Activated CD4-positive, alpha-beta memory T cell treated with anti-CD3 and anti-CD28 coated beads, Interleukin-2, amount 10 ng/mL, durations not matched to agents 7 days and 5 days (primary cell): ENCODE measurements at regions not wholly inside any gene's neighbourhood (a gene's known extent, or its start where the extent isn't known, plus 50 kb on each side); places are given as distances from the start of the nearest gene placed in this dataset.
"Not testable (repeated sequence)": the region's sequence is repeated elsewhere in the genome, so short reads cannot be mapped to it uniquely, and the experiment has no call there.

Experiments
- CTCF ChIA-PET: fragments of 350-600 bp; sonication (Branson Sonifier 250); formaldehyde crosslinking; loops from one replicate; lab custom pipeline; 2021; ENCODE audit warnings: antibody characterized with exemption, inconsistent platforms; lab: Charles Lee
- POLR2A ChIA-PET: fragments of 350-600 bp; sonication (Branson Sonifier 250); formaldehyde crosslinking; loops from one replicate; lab custom pipeline; 2021; ENCODE audit warnings: antibody characterized with exemption; lab: Charles Lee
- DNase-seq: peaks from one replicate; pipeline ENCODE4 v3.0.0-alpha.2; 2020
- H3K27ac Mint-ChIP-seq: one replicate; pipeline ENCODE4 v1.8.0; 2021; ENCODE audit warnings: mild to moderate bottlenecking, mixed read lengths
- H3K27me3 Mint-ChIP-seq: one replicate; pipeline ENCODE4 v1.8.0; 2021; ENCODE audit warnings: mixed read lengths
- H3K36me3 Mint-ChIP-seq: one replicate; pipeline ENCODE4 v1.8.0; 2021; ENCODE audit warnings: low read depth, mixed read lengths
- H3K4me1 Mint-ChIP-seq: one replicate; pipeline ENCODE4 v1.8.0; 2021; ENCODE audit warnings: mixed read lengths
- H3K4me3 Mint-ChIP-seq: one replicate; pipeline ENCODE4 v1.8.0; 2021; ENCODE audit warnings: mild to moderate bottlenecking, mixed read lengths
- H3K9me3 Mint-ChIP-seq: one replicate; pipeline ENCODE4 v1.8.0; 2021; ENCODE audit warnings: mixed read lengths

DNA sequence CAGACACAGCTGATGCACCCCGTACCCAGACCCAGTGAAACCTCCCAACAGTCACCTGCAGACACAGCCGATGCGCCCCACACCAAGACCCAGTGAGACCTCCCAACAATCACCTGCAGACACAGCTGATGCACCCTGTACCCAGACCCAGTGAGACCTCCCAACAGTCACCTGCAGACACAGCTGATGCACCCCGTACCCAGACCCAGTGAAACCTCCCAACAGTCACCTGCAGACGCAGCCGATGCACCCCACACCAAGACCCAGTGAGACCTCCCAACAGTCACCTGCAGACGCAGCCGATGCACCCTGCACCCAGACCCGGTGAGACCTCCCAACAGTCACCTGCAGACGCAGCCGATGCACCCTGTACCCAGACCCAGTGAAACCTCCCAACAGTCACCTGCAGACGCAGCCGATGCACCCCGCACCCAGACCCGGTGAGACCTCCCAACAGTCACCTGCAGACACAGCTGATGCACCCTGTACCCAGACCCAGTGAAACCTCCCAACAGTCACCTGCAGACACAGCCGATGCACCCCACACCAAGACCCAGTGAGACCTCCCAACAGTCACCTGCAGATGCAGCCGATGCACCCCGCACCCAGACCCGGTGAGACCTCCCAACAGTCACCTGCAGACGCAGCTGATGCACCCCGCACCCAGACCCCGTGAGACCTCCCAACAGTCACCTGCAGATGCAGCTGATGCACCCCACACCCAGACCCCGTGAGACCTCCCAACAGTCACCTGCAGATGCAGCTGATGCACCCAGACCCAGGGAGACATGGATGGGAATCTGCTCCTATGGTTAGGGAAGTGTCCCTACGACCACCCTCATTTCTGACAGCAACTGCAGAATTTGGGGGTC, 178.3 kb upstream of the C1orf174 start:
- CTCF ChIA-PET, H3K36me3 Mint-ChIP-seq, H3K4me1 Mint-ChIP-seq, H3K27me3 Mint-ChIP-seq, DNase-seq, H3K9me3 Mint-ChIP-seq, H3K4me3 Mint-ChIP-seq, POLR2A ChIA-PET, H3K27ac Mint-ChIP-seq: not testable (repeated sequence)

DNA sequence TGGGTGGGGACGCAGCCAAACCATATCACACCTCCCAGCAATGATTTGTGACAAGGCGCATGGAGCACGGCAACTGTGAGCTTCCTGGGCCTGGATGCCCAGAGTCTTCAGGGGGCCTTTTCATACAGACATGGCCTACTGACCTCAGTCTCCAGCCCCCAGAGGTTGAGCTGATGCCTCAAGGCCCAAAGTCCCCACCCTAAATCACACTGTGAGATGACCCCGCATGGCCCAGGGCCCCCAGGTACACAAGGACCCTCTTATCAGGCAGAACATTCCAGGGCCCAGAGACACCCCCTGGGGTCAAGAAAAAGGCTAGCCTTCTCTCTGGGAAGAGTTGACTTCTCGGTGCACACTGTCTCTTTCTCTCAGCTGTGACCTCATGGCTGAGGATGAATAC, 179.7 kb upstream of the C1orf174 start:
- Mint-ChIP-seq H3K4me1 (no peaks in the 10 kb centered on the region), H3K4me3 (no peak overlapping the region), H3K36me3 (no peaks in the 10 kb centered on the region), H3K9me3 (peaks cover 2% of the 10 kb centered on the region), H3K27me3 (no peaks in the 10 kb centered on the region), H3K27ac (no peak overlapping the region)
- no peak for DNase-seq
- ChIA-PET POLR2A (no interaction called here), CTCF (no interaction called here)

GRCh38 chr1:4081806-4082711, 182.0 kb upstream of the C1orf174 start:
- POLR2A ChIA-PET: no interaction called here
- Mint-ChIP-seq H3K9me3 (peaks cover 2% of the 10 kb centered on the region), H3K27ac (no peak overlapping the region), H3K36me3 (no peaks in the 10 kb centered on the region), H3K4me1 (no peaks in the 10 kb centered on the region), H3K4me3 (no peak overlapping the region), H3K27me3 (no peaks in the 10 kb centered on the region)
- CTCF ChIA-PET: no interaction called here
- DNase-seq: no peak

- Mint-ChIP-seq H3K27me3 (no peaks in the 10 kb centered on the region), H3K36me3 (no peaks in the 10 kb centered on the region), H3K27ac (no peak overlapping the region), H3K4me1 (no peaks in the 10 kb centered on the region), H3K4me3 (no peak overlapping the region), H3K9me3 (peaks cover 2% of the 10 kb centered on the region)
- POLR2A ChIA-PET: no interaction called here
- no peak for DNase-seq
- CTCF ChIA-PET: no interaction called here
Observed at GRCh38 chr1:4083231-4084047, 183.4 kb upstream of the C1orf174 start.

DNA sequence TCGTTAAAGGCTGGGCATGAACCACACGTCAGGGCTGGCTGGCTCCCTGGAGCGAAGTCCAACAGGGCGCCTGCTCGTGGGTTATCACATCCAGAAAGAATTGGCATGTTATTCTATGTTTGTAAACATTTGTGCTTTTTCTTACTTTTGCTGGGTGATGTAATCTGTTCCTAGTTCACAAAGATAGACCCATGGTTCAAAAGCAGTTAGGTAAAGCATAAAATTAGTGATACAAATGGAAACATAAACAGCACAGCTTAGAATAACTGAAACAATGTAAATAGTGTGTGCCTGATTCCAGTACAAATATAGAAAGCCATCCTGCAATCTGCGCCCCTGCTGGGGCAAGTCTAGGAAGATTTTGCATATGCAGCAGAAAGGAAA, 184.0 kb upstream of the C1orf174 start:
- H3K36me3 Mint-ChIP-seq: no peaks in the 10 kb centered on the region
- CTCF ChIA-PET: no interaction called here

GRCh38 chr1:4084446-4084845, 184.4 kb upstream of the C1orf174 start:
- DNase-seq: no peak
- H3K36me3 Mint-ChIP-seq: no peaks in the 10 kb centered on the region
- POLR2A ChIA-PET: no interaction called here
- H3K9me3 Mint-ChIP-seq: peaks cover 2% of the 10 kb centered on the region
- CTCF ChIA-PET: no interaction called here
- no peak overlapping the region for H3K27ac Mint-ChIP-seq
- no peaks in the 10 kb centered on the region for H3K27me3 Mint-ChIP-seq
- no peaks in the 10 kb centered on the region for H3K4me1 Mint-ChIP-seq
- no peak overlapping the region for H3K4me3 Mint-ChIP-seq

More for the DNA sequence above, 184.0 kb upstream of the C1orf174 start:
- H3K27me3 Mint-ChIP-seq: no peaks in the 10 kb centered on the region
- no peak overlapping the region for H3K4me3 Mint-ChIP-seq
- POLR2A ChIA-PET: no interaction called here
- no peak overlapping the region for H3K27ac Mint-ChIP-seq
- no peak for DNase-seq
- no peaks in the 10 kb centered on the region for H3K4me1 Mint-ChIP-seq
- H3K9me3 Mint-ChIP-seq: peaks cover 2% of the 10 kb centered on the region

- Mint-ChIP-seq H3K4me1 (no peaks in the 10 kb centered on the region), H3K27me3 (no peaks in the 10 kb centered on the region), H3K36me3 (no peaks in the 10 kb centered on the region), H3K27ac (no peak overlapping the region), H3K9me3 (peaks cover 2% of the 10 kb centered on the region), H3K4me3 (no peak overlapping the region)
- ChIA-PET POLR2A (no interaction called here), CTCF (no interaction called here)
- DNase-seq: no peak
Observed at GRCh38 chr1:4084896-4085295, 184.8 kb upstream of the C1orf174 start.

GRCh38 chr1:4085546-4085945, 185.5 kb upstream of the C1orf174 start:
- no peak overlapping the region for H3K4me3 Mint-ChIP-seq
- ChIA-PET POLR2A (no interaction called here), CTCF (no interaction called here)
- no peaks in the 10 kb centered on the region for H3K4me1 Mint-ChIP-seq
- H3K9me3 Mint-ChIP-seq: peaks cover 2% of the 10 kb centered on the region
- H3K36me3 Mint-ChIP-seq: no peaks in the 10 kb centered on the region
- DNase-seq: no peak
- H3K27ac Mint-ChIP-seq: no peak overlapping the region
- no peaks in the 10 kb centered on the region for H3K27me3 Mint-ChIP-seq

DNA sequence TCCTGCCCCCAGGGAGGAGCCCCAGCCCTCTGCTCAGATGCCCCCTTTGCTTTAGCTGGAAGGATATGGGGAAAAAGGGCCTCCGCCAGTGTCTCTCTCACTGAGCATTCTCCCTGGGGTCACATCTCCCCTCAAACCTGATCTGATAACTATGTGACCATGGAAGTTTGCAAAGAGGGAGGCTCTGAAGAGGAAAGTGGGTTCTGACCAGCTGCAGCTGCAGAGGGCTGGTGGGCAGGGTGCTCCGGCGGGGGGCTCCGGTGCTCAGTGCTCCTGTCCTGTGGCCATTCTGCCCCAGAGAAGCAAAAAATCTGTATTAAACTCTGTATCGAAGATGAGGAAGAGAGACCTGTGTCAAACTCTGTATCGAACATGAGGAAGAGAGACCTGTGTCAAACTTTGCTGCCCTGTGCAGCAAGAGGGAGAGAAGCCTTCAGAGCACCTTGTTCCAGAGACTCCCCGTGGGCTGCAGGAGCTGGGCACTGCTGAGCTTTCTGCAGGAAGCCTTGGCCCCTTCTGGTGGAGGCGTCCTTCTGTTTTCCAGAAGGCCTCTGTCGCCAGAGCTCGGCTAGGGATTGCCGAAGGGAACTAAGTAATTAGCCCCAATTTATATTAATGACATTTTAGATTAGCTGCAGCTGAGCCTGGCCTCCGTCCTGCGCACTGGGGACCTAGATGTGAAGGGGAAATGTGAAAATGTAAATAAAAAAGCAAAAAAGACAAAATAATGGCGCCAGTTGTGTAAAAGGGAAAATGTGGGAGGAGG, 186.2 kb upstream of the C1orf174 start:
- H3K9me3 Mint-ChIP-seq: no peaks in the 10 kb centered on the region
- H3K4me1 Mint-ChIP-seq: no peaks in the 10 kb centered on the region
- CTCF ChIA-PET: no interaction called here
- no peak overlapping the region for H3K27ac Mint-ChIP-seq
- no peak overlapping the region for H3K4me3 Mint-ChIP-seq
- POLR2A ChIA-PET: no interaction called here
- H3K36me3 Mint-ChIP-seq: no peaks in the 10 kb centered on the region
- no peaks in the 10 kb centered on the region for H3K27me3 Mint-ChIP-seq
- DNase-seq: no peak

DNA sequence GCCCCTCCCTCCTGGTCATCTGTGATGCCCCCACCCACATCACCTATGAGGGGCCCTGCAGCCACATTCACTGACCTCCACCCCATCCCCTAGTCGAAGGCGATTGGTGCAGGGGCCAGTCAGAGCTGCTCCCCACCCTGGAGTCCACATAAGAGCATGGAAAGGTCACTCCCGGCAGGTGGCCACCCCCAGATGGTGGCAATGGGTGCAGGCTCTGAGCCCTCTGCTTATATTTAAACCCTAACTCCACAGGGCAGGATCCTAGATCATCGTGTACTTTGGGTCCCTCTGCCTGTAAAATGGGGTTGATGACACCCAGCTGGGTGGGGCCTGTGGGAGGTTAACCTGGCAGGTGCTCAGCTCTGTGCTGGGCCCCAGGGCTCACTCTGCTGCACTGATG, 186.8 kb upstream of the C1orf174 start:
- Mint-ChIP-seq H3K27ac (no peak overlapping the region), H3K4me1 (no peaks in the 10 kb centered on the region), H3K36me3 (no peaks in the 10 kb centered on the region), H3K9me3 (peaks cover 2% of the 10 kb centered on the region), H3K4me3 (no peak overlapping the region), H3K27me3 (no peaks in the 10 kb centered on the region)
- DNase-seq: no peak
- ChIA-PET CTCF (no interaction called here), POLR2A (no interaction called here)

- Mint-ChIP-seq H3K27me3 (no peaks in the 10 kb centered on the region), H3K4me1 (no peaks in the 10 kb centered on the region), H3K4me3 (no peak overlapping the region), H3K9me3 (peaks cover 4% of the 10 kb centered on the region), H3K27ac (no peak overlapping the region), H3K36me3 (no peaks in the 10 kb centered on the region)
- ChIA-PET CTCF (no interaction called here), POLR2A (no interaction called here)
- DNase-seq: no peak
Observed at GRCh38 chr1:4087530-4088420, 187.7 kb upstream of the C1orf174 start.

- POLR2A ChIA-PET: no interaction called here
- CTCF ChIA-PET: no interaction called here
- Mint-ChIP-seq H3K27me3 (no peaks in the 10 kb centered on the region), H3K4me3 (no peak overlapping the region), H3K27ac (no peak overlapping the region), H3K9me3 (peaks cover 6% of the 10 kb centered on the region), H3K36me3 (no peaks in the 10 kb centered on the region), H3K4me1 (no peaks in the 10 kb centered on the region)
- no peak for DNase-seq
Observed at GRCh38 chr1:4088676-4089075, 188.6 kb upstream of the C1orf174 start.
